Upper lobe of left lung (tissue), 6 donors: ENCODE measurements at regions not wholly inside any gene's neighbourhood (a gene's known extent, or its start where the extent isn't known, plus 50 kb on each side); places are given as distances from the start of the nearest gene placed in this dataset.

Source experiments
- ATAC-seq, 2 donors: fragments of 200-7000 bp; cut with Tn5 transposase; one replicate each; pipeline ENCODE4 v1.9.1; 2022; ENCODE audit warnings: mild to moderate bottlenecking in 2 of 2, moderate library complexity in 2 of 2; ENCODE audit not compliant: low FRiP score in 2 of 2
- DNase-seq, 2 donors: peaks; one replicate each; pipeline ENCODE4 v3.0.0-alpha.2; 2019 to 2020
- H3K27ac ChIP-seq, 4 donors: fragments of 200-600 bp; sonication (generic); one replicate each; pipeline ENCODE4 v1.5.1; 2016 to 2019
- H3K27me3 ChIP-seq, 4 donors: fragments of 200-600 bp; sonication (generic); one replicate each; pipeline ENCODE4 v1.5.1; 2017 to 2019
- H3K36me3 ChIP-seq, 4 donors: fragments of 200-600 bp; sonication (generic); one replicate each; pipeline ENCODE4 v1.5.1; 2016 to 2019
- H3K4me1 ChIP-seq, 4 donors: fragments of 200-600 bp; sonication (generic); one replicate each; pipeline ENCODE4 v1.5.1; 2018 to 2019
- H3K4me3 ChIP-seq, 4 donors: fragments of 200-600 bp; sonication (generic); one replicate each; pipeline ENCODE4 v1.5.1; 2017 to 2019; ENCODE audit warnings: mild to moderate bottlenecking in 2 of 4, moderate library complexity in 1 of 4
- H3K9me3 ChIP-seq, 4 donors: fragments of 200-600 bp; sonication (generic); one replicate each; pipeline ENCODE4 v1.5.1; 2018 to 2019
- CTCF ChIP-seq, 6 experiments: fragments of 450-650 bp in 4 of 6; fragments of 200-600 bp in 2 of 6; sonication (generic) in 2 of 6; IDR thresholded peaks; one replicate each; pipeline ENCODE4 v1.5.1; 2016 to 2019; ENCODE audit warnings: antibody characterized with exemption in 6 of 6
- EP300 ChIP-seq, 4 donors: sonication (generic); formaldehyde crosslinking; IDR thresholded peaks; one replicate each; pipeline ENCODE4 v1.5.1; 2017; ENCODE audit warnings: antibody characterized with exemption in 4 of 4, control low read depth in 2 of 4
- POLR2A ChIP-seq, 4 donors: fragments of 450-650 bp; IDR thresholded peaks; one replicate each; pipeline ENCODE4 v1.5.1; 2016 to 2017; ENCODE audit warnings: antibody characterized with exemption in 4 of 4, mild to moderate bottlenecking in 2 of 4
- POLR2AphosphoS5 ChIP-seq, 2 donors: sonication (generic); formaldehyde crosslinking; IDR thresholded peaks; one replicate each; pipeline ENCODE4 v1.5.1; 2017; ENCODE audit warnings: antibody characterized with exemption in 2 of 2
- WGBS, 2 donors: methylation state at CpG; one replicate each; pipeline ENCODE4 v1.1.5; 2017 to 2018; 5-methylcytosine and 5-hydroxymethylcytosine counted together
- donor health status: DM: no; HTN: no; CAD: no; lungs with moderate emphysema.
- donor health status: DM: no; HTN: yes; CAD: no; lungs with severe emphysema.

GRCh38 chr2:150147889-150148683, 339.4 kb downstream of the RND3 start:
- no peaks in the 10 kb centered on the region for H3K36me3 ChIP-seq
- WGBS, 2 donors, result 89 to 92% methylated on average over 6 of the region's 6 CpGs
- H3K9me3 ChIP-seq, result peaks cover 3 to 23% (median 12%) of the 10 kb centered on the region in 4 donors
- no peak overlapping the region for H3K27ac ChIP-seq
- H3K4me1 ChIP-seq, result no peaks in the 10 kb centered on the region
- ATAC-seq (no peak), DNase-seq (no peak)
- H3K27me3 ChIP-seq, result no peaks in the 10 kb centered on the region
- TF ChIP-seq EP300 (IDR thresholded peaks at IDR 0.05), result no peak
- no peak for TF ChIP-seq POLR2A (IDR thresholded peaks at IDR 0.05)
- no peak for TF ChIP-seq CTCF (IDR thresholded peaks at IDR 0.05)
- TF ChIP-seq POLR2AphosphoS5 (IDR thresholded peaks at IDR 0.05), result no peak
- no peak overlapping the region for H3K4me3 ChIP-seq

- DNase-seq, result no peak
- WGBS, 2 donors, result 79 to 86% methylated on average over 1 of the region's 1 CpG
- H3K27ac ChIP-seq, result no peak overlapping the region
- no peak for ATAC-seq
- H3K27me3 ChIP-seq, result no peaks in the 10 kb centered on the region
- H3K9me3 ChIP-seq, result peaks cover 3 to 23% (median 12%) of the 10 kb centered on the region in 4 donors
- H3K4me3 ChIP-seq, result no peak overlapping the region
- no peaks in the 10 kb centered on the region for H3K36me3 ChIP-seq
- H3K4me1 ChIP-seq, result peaks cover 0 to 3% (median 0%) of the 10 kb centered on the region in 4 donors
- no peak for TF ChIP-seq POLR2A (IDR thresholded peaks at IDR 0.05)
- TF ChIP-seq POLR2AphosphoS5 (IDR thresholded peaks at IDR 0.05), result no peak
- no peak for TF ChIP-seq CTCF (IDR thresholded peaks at IDR 0.05)
- TF ChIP-seq EP300 (IDR thresholded peaks at IDR 0.05), result no peak
These were observed 340.6 kb downstream of the RND3 start for GRCh38 chr2:150146879-150147278.

GRCh38 chr2:150145299-150145692, 342.2 kb downstream of the RND3 start:
- H3K27me3 ChIP-seq, result no peaks in the 10 kb centered on the region
- DNase-seq (no peak), ATAC-seq (no peak)
- H3K36me3 ChIP-seq, result no peaks in the 10 kb centered on the region
- H3K4me1 ChIP-seq, result peaks cover 0 to 3% (median 0%) of the 10 kb centered on the region in 4 donors
- WGBS, 2 donors, result 81 to 87% methylated on average over 4 of the region's 4 CpGs
- peaks cover 3 to 23% (median 12%) of the 10 kb centered on the region in 4 donors for H3K9me3 ChIP-seq
- no peak overlapping the region for H3K4me3 ChIP-seq
- no peak overlapping the region for H3K27ac ChIP-seq
- TF ChIP-seq CTCF (IDR thresholded peaks at IDR 0.05) (no peak), POLR2AphosphoS5 (IDR thresholded peaks at IDR 0.05) (no peak), EP300 (IDR thresholded peaks at IDR 0.05) (no peak)

GRCh38 chr2:150144546-150145298, 342.7 kb downstream of the RND3 start:
- Histone ChIP-seq H3K36me3 (no peaks in the 10 kb centered on the region), H3K27me3 (no peaks in the 10 kb centered on the region), H3K4me1 (peaks cover 0 to 3% (median 0%) of the 10 kb centered on the region in 4 donors), H3K27ac (no peak overlapping the region), H3K9me3 (peaks cover 3 to 23% (median 12%) of the 10 kb centered on the region in 4 donors), H3K4me3 (no peak overlapping the region)
- ATAC-seq, result no peak
- WGBS, 2 donors, result 88 to 93% methylated on average over 2 of the region's 2 CpGs
- no peak for DNase-seq
- no peak for TF ChIP-seq POLR2A (IDR thresholded peaks at IDR 0.05)
- no peak for TF ChIP-seq POLR2AphosphoS5 (IDR thresholded peaks at IDR 0.05)
- no peak for TF ChIP-seq CTCF (IDR thresholded peaks at IDR 0.05)
